SK-MEL-5 (cell line): ENCODE measurements at regions not wholly inside any gene's neighbourhood (a gene's known extent, or its start where the extent isn't known, plus 50 kb on each side); places are given as distances from the start of the nearest gene placed in this dataset.

Experiments
- DNase-seq: peaks from one replicate; pipeline ENCODE4 v3.0.0-alpha.2; 2016; ENCODE audit warnings: low read depth, low spot score
- in situ Hi-C: cut with HindIII; loops from 2 replicates; pipeline ENCODE4 v1.10.0; 2016; ENCODE audit warnings: low sequenced_read_pairs, high pct_unique_total_duplicates, low pct_unique_long_range_greater_than_20kb

- DNase-seq = no peak
- in situ Hi-C loops = no loop called here
Observed at GRCh38 chrX:39893417-39894338, 204.1 kb downstream of the BCOR start.

- in situ Hi-C loops = no loop called here
- DNase-seq = no peak
Observed at GRCh38 chrX:39894683-39895082, 203.1 kb downstream of the BCOR start.

- DNase-seq = no peak
- in situ Hi-C loops = no loop called here
Observed at GRCh38 chrX:39895218-39896110, 202.3 kb downstream of the BCOR start.

GRCh38 chrX:39896951-39897740 is 200.6 kb downstream of the BCOR start:
- in situ Hi-C loops = no loop called here
- DNase-seq = no peak

GRCh38 chrX:39897741-39898097 is 200.0 kb downstream of the BCOR start:
- no peak for DNase-seq
- in situ Hi-C loops = no loop called here

GRCh38 chrX:39898147-39898546 is 199.6 kb downstream of the BCOR start:
- in situ Hi-C loops = no loop called here
- DNase-seq = no peak

- in situ Hi-C loops = no loop called here
- no peak for DNase-seq
Observed at GRCh38 chrX:39899059-39899458, 198.7 kb downstream of the BCOR start.

- in situ Hi-C loops = no loop called here
- no peak for DNase-seq
Observed at GRCh38 chrX:39899856-39900776, 197.6 kb downstream of the BCOR start.

- in situ Hi-C loops = no loop called here
- DNase-seq = no peak
Observed at GRCh38 chrX:39900777-39901170, 197.0 kb downstream of the BCOR start.

GRCh38 chrX:39903343-39903742 is 194.4 kb downstream of the BCOR start:
- no peak for DNase-seq
- in situ Hi-C loops = no loop called here

GRCh38 chrX:39903937-39904336 is 193.8 kb downstream of the BCOR start:
- in situ Hi-C loops = no loop called here
- DNase-seq = no peak

GRCh38 chrX:39904816-39905537 is 192.8 kb downstream of the BCOR start:
- in situ Hi-C loops = no loop called here
- no peak for DNase-seq

GRCh38 chrX:39905538-39905891 is 192.2 kb downstream of the BCOR start:
- DNase-seq = no peak
- in situ Hi-C loops = no loop called here

GRCh38 chrX:39905946-39906345 is 191.8 kb downstream of the BCOR start:
- DNase-seq = no peak
- in situ Hi-C loops = no loop called here

GRCh38 chrX:39907964-39908661 is 189.6 kb downstream of the BCOR start:
- in situ Hi-C loops = no loop called here
- DNase-seq = no peak

- no peak for DNase-seq
- in situ Hi-C loops = no loop called here
Observed at GRCh38 chrX:39909996-39910395, 187.8 kb downstream of the BCOR start.
